Peyer's patch (tissue), 4 donors: ENCODE measurements at regions not wholly inside any gene's neighbourhood (a gene's known extent, or its start where the extent isn't known, plus 50 kb on each side); places are given as distances from the start of the nearest gene placed in this dataset.

ENCODE experiments used
- POLR2A ChIP-seq, 2 donors: fragments of 450-650 bp; IDR thresholded peaks; one replicate each; pipeline ENCODE4 v1.5.1; 2017; ENCODE audit warnings: antibody characterized with exemption in 2 of 2, mild to moderate bottlenecking in 2 of 2, moderate library complexity in 2 of 2
- TF ChIP-seq, protein P1 (sequence below), 6 experiments: fragments of 450-650 bp in 4 of 6; fragments of 200-600 bp in 2 of 6; sonication (generic) in 1 of 6; IDR thresholded peaks; one replicate each; pipeline ENCODE4 v1.5.1; 2017 to 2019; ENCODE audit warnings: antibody characterized with exemption in 6 of 6, mild to moderate bottlenecking in 3 of 6, moderate library complexity in 1 of 6

DNA sequence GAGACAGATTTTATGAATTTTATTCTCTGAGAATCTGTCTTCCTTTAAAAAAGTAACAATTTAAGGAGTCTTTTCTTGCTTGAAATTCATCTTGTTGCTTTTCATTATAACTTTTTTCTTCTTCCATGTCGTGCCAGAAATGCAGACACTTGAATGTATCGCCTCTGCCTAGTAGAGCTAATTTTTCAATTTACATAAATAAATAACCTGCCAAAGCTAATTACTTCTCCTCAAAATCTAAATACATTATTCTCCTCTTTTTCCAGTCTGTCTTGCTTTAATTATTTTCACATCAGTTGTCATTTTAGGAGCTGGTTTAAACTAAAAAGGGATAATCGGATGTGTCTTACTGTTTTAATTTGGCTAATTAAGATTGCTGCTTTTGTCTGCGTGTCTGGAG, 711.1 kb upstream of the SEL1L start:
- TF ChIP-seq, protein P1, sequence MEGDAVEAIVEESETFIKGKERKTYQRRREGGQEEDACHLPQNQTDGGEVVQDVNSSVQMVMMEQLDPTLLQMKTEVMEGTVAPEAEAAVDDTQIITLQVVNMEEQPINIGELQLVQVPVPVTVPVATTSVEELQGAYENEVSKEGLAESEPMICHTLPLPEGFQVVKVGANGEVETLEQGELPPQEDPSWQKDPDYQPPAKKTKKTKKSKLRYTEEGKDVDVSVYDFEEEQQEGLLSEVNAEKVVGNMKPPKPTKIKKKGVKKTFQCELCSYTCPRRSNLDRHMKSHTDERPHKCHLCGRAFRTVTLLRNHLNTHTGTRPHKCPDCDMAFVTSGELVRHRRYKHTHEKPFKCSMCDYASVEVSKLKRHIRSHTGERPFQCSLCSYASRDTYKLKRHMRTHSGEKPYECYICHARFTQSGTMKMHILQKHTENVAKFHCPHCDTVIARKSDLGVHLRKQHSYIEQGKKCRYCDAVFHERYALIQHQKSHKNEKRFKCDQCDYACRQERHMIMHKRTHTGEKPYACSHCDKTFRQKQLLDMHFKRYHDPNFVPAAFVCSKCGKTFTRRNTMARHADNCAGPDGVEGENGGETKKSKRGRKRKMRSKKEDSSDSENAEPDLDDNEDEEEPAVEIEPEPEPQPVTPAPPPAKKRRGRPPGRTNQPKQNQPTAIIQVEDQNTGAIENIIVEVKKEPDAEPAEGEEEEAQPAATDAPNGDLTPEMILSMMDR (IDR thresholded peaks at IDR 0.05) = no peak
- TF ChIP-seq POLR2A (IDR thresholded peaks at IDR 0.05) = no peak
